ENCODE measurements at regions not wholly inside any gene's neighbourhood (a gene's known extent, or its start where the extent isn't known, plus 50 kb on each side); places are given as distances from the start of the nearest gene placed in this dataset.

DNA sequence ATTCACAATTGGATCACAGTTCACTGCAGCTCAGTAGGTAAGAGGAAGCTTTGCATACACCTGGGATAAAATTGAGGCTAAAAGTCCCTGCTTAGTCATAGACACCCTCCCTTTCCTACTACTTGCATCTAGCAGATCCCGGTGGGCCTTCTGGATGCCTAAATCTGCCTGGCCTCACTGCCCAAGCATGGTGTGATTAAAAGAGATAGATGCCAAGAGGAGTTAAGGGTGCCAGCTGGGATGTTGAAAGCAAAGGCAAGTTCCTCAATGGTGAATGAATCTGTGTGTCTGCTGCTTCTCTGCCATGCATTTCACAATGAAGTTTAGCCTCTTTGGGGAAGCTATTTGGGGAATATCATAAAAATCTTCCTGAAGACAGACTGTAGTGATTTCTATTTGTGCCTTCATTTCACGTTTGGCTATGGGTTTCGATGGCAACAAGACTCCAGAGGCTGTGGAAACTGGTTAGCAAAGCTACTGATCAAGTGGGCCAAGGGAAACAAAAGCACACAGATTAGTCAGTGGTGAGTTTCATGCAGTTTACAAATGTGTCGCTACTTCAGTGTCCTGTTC is 534.0 kb downstream of the ANKRD50 start:
- H3K27ac ChIP-seq = no peak overlapping the region
- TF ChIP-seq, protein P1, sequence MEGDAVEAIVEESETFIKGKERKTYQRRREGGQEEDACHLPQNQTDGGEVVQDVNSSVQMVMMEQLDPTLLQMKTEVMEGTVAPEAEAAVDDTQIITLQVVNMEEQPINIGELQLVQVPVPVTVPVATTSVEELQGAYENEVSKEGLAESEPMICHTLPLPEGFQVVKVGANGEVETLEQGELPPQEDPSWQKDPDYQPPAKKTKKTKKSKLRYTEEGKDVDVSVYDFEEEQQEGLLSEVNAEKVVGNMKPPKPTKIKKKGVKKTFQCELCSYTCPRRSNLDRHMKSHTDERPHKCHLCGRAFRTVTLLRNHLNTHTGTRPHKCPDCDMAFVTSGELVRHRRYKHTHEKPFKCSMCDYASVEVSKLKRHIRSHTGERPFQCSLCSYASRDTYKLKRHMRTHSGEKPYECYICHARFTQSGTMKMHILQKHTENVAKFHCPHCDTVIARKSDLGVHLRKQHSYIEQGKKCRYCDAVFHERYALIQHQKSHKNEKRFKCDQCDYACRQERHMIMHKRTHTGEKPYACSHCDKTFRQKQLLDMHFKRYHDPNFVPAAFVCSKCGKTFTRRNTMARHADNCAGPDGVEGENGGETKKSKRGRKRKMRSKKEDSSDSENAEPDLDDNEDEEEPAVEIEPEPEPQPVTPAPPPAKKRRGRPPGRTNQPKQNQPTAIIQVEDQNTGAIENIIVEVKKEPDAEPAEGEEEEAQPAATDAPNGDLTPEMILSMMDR (conservative IDR thresholded peaks at IDR 0.05) = no peak

DNA sequence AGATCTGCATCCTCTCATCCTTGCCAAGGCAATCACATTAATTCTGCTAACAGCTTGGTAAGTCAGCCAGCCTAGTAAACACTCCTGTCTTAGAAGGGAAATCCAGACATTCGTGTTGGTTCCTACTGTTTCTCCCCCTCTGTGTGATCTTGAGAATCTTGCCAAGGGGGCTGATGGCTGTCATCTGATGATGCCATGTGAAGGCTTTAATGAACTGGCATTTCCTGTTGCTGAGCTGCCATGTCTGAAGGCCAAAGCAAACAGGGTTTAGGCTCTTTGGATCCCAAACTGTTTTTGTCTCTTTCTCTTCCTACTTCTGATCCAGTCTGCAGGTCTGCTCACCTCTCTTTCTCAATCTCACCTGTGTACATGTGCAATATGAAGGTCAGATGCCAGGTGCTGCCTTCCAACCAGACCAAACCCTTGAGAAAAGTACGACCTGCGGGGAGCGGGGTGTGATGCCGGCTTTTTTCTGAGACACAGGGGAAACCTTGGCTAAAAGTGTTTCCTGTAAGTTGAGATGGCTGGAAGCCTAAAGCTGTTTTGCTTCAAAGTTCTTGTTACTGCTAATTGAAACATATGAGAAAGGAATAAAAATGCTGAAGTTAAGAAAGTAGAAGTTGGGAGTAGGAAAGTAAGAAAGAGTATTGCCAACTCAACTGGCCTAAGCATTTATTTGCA is 532.9 kb downstream of the ANKRD50 start:
- TF ChIP-seq, protein P1 (conservative IDR thresholded peaks at IDR 0.05) = no peak

DNA sequence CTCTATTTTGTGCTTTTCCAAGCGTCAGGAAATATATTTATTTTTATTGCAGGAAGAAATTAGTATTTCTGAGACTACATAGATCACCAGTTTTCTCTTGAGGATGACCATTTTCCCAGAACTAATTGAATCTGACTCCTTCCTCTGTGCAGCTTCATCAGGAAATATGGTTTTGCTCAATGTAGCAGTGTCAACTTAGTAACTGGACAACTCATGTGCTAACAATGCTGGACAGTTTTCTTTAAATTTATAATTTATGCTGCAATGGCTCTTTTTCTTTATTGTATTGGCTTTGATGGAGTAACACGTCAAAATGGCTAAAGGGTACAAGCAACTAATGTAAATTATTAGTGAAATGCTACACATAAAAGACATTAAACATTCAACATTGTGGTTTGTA is 531.5 kb downstream of the ANKRD50 start:
- TF ChIP-seq, protein P1 (conservative IDR thresholded peaks at IDR 0.05) = no peak
- H3K27ac ChIP-seq = no peak overlapping the region

More for the DNA sequence above, 532.9 kb downstream of the ANKRD50 start:
- H3K27ac ChIP-seq = no peak overlapping the region

DNA sequence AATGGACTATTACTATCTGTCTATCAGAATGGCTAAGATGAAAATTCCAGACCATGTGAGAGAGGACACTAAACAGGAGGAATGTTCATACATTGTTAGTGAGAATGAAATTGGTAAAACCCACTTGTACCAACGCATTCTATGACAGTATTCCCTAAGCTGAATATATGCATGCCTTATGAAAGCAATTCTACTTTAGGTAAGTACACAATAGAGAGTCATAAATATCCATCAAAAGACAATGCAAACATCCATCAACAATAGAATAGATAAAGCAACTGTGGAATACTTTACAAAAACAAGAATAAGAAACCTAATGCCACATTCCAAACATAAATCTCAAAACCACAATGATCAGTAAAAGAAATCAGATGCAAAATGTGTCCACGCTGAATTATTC is 529.3 kb downstream of the ANKRD50 start:
- H3K27ac ChIP-seq = no peak overlapping the region
- TF ChIP-seq, protein P1 (conservative IDR thresholded peaks at IDR 0.05) = no peak

DNA sequence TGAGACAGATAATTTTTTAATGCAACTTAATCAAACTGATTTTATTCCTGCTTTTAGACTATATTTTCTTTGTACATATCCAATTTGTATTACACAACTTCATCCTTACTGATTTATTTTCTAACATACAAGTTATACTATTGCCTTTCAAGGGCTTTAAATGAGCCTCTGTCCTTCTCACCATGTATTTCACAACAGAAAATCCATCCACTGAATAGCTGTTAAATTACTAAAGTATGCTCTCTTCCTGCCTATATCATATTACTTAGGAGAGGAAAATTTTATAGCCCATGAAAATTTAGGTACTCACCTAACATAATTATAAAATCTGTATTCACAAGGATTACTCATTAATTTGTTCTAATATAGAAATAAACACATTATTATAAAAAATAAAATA is 528.6 kb downstream of the ANKRD50 start:
- TF ChIP-seq, protein P1 (conservative IDR thresholded peaks at IDR 0.05) = no peak
- H3K27ac ChIP-seq = no peak overlapping the region

DNA sequence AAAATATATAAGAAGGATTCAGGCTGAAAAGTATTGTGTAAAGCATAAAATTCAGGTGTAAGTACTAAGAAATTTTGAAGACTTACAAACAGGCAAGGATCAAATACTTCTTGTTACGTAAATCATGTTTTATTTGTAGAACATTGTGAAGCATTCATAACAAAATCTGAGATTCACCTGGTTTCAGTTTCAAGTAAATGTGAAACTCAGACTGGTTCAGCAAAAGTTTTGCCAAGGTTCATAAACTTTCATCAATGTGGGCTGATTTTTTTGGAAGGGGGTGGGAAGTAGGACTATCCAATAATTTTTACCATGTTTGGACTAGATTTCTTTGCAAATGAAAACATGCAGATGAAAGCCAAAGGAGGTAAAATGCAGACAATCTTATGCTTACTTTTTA is 527.7 kb downstream of the ANKRD50 start:
- no peak overlapping the region for H3K27ac ChIP-seq
- TF ChIP-seq, protein P1 (conservative IDR thresholded peaks at IDR 0.05) = no peak

DNA sequence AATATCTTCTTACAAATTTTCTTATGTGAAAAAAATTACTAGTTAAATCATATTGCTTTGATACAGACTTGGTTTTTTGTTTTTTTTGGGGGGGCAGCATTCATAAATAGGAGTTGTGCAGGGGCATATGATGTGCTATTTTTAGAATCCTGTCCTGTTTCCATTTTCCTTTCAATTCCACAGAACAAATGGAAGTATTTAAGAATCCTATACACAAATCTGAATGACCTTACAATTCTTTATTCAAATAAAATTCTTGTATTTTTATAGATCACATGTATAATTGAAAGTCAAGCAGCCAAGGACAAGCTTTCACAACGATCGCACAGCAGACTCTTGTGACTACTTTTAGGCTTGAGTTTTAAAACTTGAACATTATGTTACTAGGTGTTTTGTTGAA is 523.9 kb downstream of the ANKRD50 start:
- TF ChIP-seq, protein P1 (conservative IDR thresholded peaks at IDR 0.05) = no peak
- H3K27ac ChIP-seq = no peak overlapping the region
